ENCODE measurements at regions not wholly inside any gene's neighbourhood (a gene's known extent, or its start where the extent isn't known, plus 50 kb on each side); places are given as distances from the start of the nearest gene placed in this dataset.

- TF ChIP-seq CTCF (IDR thresholded peaks at IDR 0.05; ENCODE audit: insufficient read depth, low read length, poor library complexity, severe bottlenecking): no peak
- Histone ChIP-seq H3K36me3 (ENCODE audit: control insufficient read depth, insufficient read depth, low read length) (no peaks in the 10 kb centered on the region), H3K4me3 (ENCODE audit: low read depth, low read length) (no peak overlapping the region), H3K27me3 (ENCODE audit: control insufficient read depth, insufficient read depth, low read length) (no peaks in the 10 kb centered on the region)
- no peak for DNase-seq (ENCODE audit: low read depth)
Observed at GRCh38 chr9:38284588-38285051, 107.9 kb upstream of the ALDH1B1 start.

GRCh38 chr9:38284039-38284575 is 108.4 kb upstream of the ALDH1B1 start:
- Histone ChIP-seq H3K27me3 (ENCODE audit: control insufficient read depth, insufficient read depth, low read length) (no peaks in the 10 kb centered on the region), H3K36me3 (ENCODE audit: control insufficient read depth, insufficient read depth, low read length) (no peaks in the 10 kb centered on the region), H3K4me3 (ENCODE audit: low read depth, low read length) (no peak overlapping the region)
- DNase-seq (ENCODE audit: low read depth): no peak
- TF ChIP-seq CTCF (IDR thresholded peaks at IDR 0.05; ENCODE audit: insufficient read depth, low read length, poor library complexity, severe bottlenecking): no peak

- no peak for TF ChIP-seq CTCF (IDR thresholded peaks at IDR 0.05; ENCODE audit: insufficient read depth, low read length, poor library complexity, severe bottlenecking)
- no peaks in the 10 kb centered on the region for H3K36me3 ChIP-seq (ENCODE audit: control insufficient read depth, insufficient read depth, low read length)
- no peak for DNase-seq (ENCODE audit: low read depth)
- no peak overlapping the region for H3K4me3 ChIP-seq (ENCODE audit: low read depth, low read length)
- H3K27me3 ChIP-seq (ENCODE audit: control insufficient read depth, insufficient read depth, low read length): no peaks in the 10 kb centered on the region
Observed at GRCh38 chr9:38282756-38283155, 109.7 kb upstream of the ALDH1B1 start.

- no peak for DNase-seq (ENCODE audit: low read depth)
- no peaks in the 10 kb centered on the region for H3K36me3 ChIP-seq (ENCODE audit: control insufficient read depth, insufficient read depth, low read length)
- no peaks in the 10 kb centered on the region for H3K27me3 ChIP-seq (ENCODE audit: control insufficient read depth, insufficient read depth, low read length)
- TF ChIP-seq CTCF (IDR thresholded peaks at IDR 0.05; ENCODE audit: insufficient read depth, low read length, poor library complexity, severe bottlenecking): no peak
- H3K4me3 ChIP-seq (ENCODE audit: low read depth, low read length): no peak overlapping the region
Observed at GRCh38 chr9:38281917-38282316, 110.6 kb upstream of the ALDH1B1 start.

GRCh38 chr9:38281196-38281595 is 111.3 kb upstream of the ALDH1B1 start:
- no peak for DNase-seq (ENCODE audit: low read depth)
- no peak for TF ChIP-seq CTCF (IDR thresholded peaks at IDR 0.05; ENCODE audit: insufficient read depth, low read length, poor library complexity, severe bottlenecking)
- H3K36me3 ChIP-seq (ENCODE audit: control insufficient read depth, insufficient read depth, low read length): no peaks in the 10 kb centered on the region
- no peak overlapping the region for H3K4me3 ChIP-seq (ENCODE audit: low read depth, low read length)
- no peaks in the 10 kb centered on the region for H3K27me3 ChIP-seq (ENCODE audit: control insufficient read depth, insufficient read depth, low read length)

- DNase-seq (ENCODE audit: low read depth): no peak
- no peaks in the 10 kb centered on the region for H3K27me3 ChIP-seq (ENCODE audit: control insufficient read depth, insufficient read depth, low read length)
- H3K36me3 ChIP-seq (ENCODE audit: control insufficient read depth, insufficient read depth, low read length): no peaks in the 10 kb centered on the region
- no peak for TF ChIP-seq CTCF (IDR thresholded peaks at IDR 0.05; ENCODE audit: insufficient read depth, low read length, poor library complexity, severe bottlenecking)
- H3K4me3 ChIP-seq (ENCODE audit: low read depth, low read length): no peak overlapping the region
Observed at GRCh38 chr9:38280251-38280800, 112.2 kb upstream of the ALDH1B1 start.
